ENCODE measurements at regions not wholly inside any gene's neighbourhood (a gene's known extent, or its start where the extent isn't known, plus 50 kb on each side); places are given as distances from the start of the nearest gene placed in this dataset.
"Not testable (repeated sequence)": the region's sequence is repeated elsewhere in the genome, so short reads cannot be mapped to it uniquely, and the experiment has no call there.

- H3K27me3 Mint-ChIP-seq: peaks cover 18% of the 10 kb centered on the region
- not testable (repeated sequence) for DNase-seq; H3K4me1 Mint-ChIP-seq (ENCODE audit: low read depth); H3K4me3 Mint-ChIP-seq; H3K36me3 Mint-ChIP-seq (ENCODE audit: low read depth); H3K27ac Mint-ChIP-seq; H3K9me3 Mint-ChIP-seq
Observed at GRCh38 chr9:90221899-90222298, 420.7 kb downstream of the DIRAS2 start.

GRCh38 chr9:90226839-90227338 lies 415.7 kb downstream of the DIRAS2 start:
- not testable (repeated sequence) for H3K27ac Mint-ChIP-seq; H3K4me1 Mint-ChIP-seq (ENCODE audit: low read depth); H3K27me3 Mint-ChIP-seq; H3K9me3 Mint-ChIP-seq; H3K4me3 Mint-ChIP-seq; H3K36me3 Mint-ChIP-seq (ENCODE audit: low read depth)
- DNase-seq: peak; percentile 69

DNA sequence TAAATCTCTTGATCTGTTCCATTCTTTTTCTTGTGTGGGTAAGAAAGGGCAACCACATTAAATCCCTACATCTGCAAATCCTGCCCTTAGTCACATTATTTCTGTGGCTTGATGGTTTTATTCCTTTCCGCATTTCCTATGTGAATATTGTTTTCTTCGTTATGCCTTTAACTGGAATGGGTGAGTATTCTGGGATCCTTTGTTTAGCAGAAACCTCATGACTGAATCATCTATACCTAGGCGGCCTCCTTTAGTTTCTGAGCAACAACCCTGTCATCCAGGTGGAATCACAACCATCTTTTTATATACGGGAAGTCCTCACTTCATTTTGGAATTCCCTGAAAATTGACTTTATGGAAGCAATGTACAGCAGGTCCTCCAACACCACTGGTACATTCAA lies 409.5 kb downstream of the DIRAS2 start:
- H3K4me1 Mint-ChIP-seq (ENCODE audit: low read depth); H3K27ac Mint-ChIP-seq; H3K4me3 Mint-ChIP-seq; H3K27me3 Mint-ChIP-seq; DNase-seq; H3K9me3 Mint-ChIP-seq; H3K36me3 Mint-ChIP-seq (ENCODE audit: low read depth): not testable (repeated sequence)

DNA sequence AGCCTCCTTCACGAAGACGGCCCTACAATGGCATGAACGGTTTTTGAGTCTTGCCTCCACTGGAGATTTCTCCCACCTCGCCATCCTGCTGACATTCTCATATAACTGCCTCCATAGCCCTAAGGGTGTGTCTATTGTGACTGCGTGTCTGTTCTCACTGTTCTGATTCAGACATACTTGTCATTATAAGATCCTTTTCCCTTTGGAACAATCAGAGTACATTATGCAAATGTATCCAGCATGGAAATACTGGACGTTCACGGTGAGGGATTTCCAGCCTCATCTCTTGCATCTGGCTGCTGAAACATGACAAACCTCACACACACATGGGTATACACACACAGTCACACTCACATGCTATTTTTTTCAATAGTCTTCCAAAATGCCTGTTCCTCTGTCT lies 402.1 kb downstream of the DIRAS2 start:
- no peaks in the 10 kb centered on the region for H3K9me3 Mint-ChIP-seq
- no peaks in the 10 kb centered on the region for H3K4me1 Mint-ChIP-seq (ENCODE audit: low read depth)
- H3K36me3 Mint-ChIP-seq (ENCODE audit: low read depth): no peaks in the 10 kb centered on the region
- no peak overlapping the region for H3K27ac Mint-ChIP-seq
- no peak for DNase-seq
- no peaks in the 10 kb centered on the region for H3K27me3 Mint-ChIP-seq
- H3K4me3 Mint-ChIP-seq: no peak overlapping the region

- Mint-ChIP-seq H3K27ac (no peak overlapping the region), H3K27me3 (no peaks in the 10 kb centered on the region), H3K36me3 (ENCODE audit: low read depth) (no peaks in the 10 kb centered on the region), H3K9me3 (no peaks in the 10 kb centered on the region), H3K4me1 (ENCODE audit: low read depth) (no peaks in the 10 kb centered on the region), H3K4me3 (no peak overlapping the region)
- no peak for DNase-seq
Observed at GRCh38 chr9:90245661-90246060, 397.0 kb downstream of the DIRAS2 start.

GRCh38 chr9:90249094-90249493 lies 393.5 kb downstream of the DIRAS2 start:
- Mint-ChIP-seq H3K27me3 (peaks cover 13% of the 10 kb centered on the region), H3K4me1 (ENCODE audit: low read depth) (no peaks in the 10 kb centered on the region), H3K36me3 (ENCODE audit: low read depth) (no peaks in the 10 kb centered on the region), H3K4me3 (no peak overlapping the region), H3K9me3 (peaks cover 2% of the 10 kb centered on the region), H3K27ac (no peak overlapping the region)
- no peak for DNase-seq

DNA sequence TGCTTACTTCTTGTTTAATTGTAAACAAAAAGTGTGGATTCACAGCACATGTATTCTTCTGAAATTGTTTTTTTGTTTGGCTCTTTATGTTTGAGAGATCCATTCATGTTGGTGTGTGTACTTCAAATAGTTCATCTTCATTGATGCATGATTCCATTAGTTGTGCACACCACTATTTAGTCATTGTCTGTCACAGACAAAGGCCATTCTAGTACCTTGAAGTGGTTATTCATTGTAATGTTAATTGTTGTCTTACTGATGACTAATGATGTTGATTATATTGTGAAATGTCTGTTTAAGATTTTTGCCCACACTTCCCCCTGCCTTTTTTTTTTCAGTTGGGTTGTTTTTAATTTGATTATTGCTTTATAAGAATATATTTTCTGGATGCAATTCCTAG lies 391.3 kb downstream of the DIRAS2 start:
- H3K4me1 Mint-ChIP-seq (ENCODE audit: low read depth): no peaks in the 10 kb centered on the region
- no peaks in the 10 kb centered on the region for H3K36me3 Mint-ChIP-seq (ENCODE audit: low read depth)
- DNase-seq: no peak
- no peak overlapping the region for H3K27ac Mint-ChIP-seq
- peaks cover 17% of the 10 kb centered on the region for H3K27me3 Mint-ChIP-seq
- no peak overlapping the region for H3K4me3 Mint-ChIP-seq
- H3K9me3 Mint-ChIP-seq: peaks cover 2% of the 10 kb centered on the region

DNA sequence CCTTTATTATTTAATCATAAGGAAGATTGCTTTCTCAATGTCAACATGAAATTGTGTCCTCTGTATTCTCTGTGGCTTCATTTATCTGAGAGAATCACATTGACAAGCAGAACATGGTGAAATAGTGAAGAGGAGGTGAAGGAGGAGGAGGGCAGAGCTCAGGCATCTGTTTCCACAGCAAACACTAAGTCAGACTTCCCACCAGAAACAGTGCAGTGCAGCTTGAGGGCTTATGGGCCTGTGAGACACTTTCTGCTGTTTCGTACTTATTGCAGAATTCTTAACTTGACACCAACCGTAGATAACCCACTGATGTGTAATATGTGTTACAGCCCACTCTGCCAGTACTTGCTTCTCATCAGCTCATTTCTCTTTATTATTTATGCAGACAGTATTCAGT lies 386.3 kb downstream of the DIRAS2 start:
- Mint-ChIP-seq H3K9me3 (peaks cover 6% of the 10 kb centered on the region), H3K27me3 (peaks cover 41% of the 10 kb centered on the region)

GRCh38 chr9:90259311-90260246 lies 383.0 kb downstream of the DIRAS2 start:
- no peaks in the 10 kb centered on the region for H3K4me1 Mint-ChIP-seq (ENCODE audit: low read depth)
- H3K9me3 Mint-ChIP-seq: peaks cover 10% of the 10 kb centered on the region
- no peaks in the 10 kb centered on the region for H3K36me3 Mint-ChIP-seq (ENCODE audit: low read depth)
- H3K27ac Mint-ChIP-seq: no peak overlapping the region
- no peak overlapping the region for H3K4me3 Mint-ChIP-seq
- H3K27me3 Mint-ChIP-seq: peaks cover 27% of the 10 kb centered on the region
- DNase-seq: no peak

More for the DNA sequence above, 386.3 kb downstream of the DIRAS2 start:
- Mint-ChIP-seq H3K4me3 (no peak overlapping the region), H3K27ac (no peak overlapping the region), H3K36me3 (ENCODE audit: low read depth) (no peaks in the 10 kb centered on the region), H3K4me1 (ENCODE audit: low read depth) (no peaks in the 10 kb centered on the region)
- DNase-seq: no peak

GRCh38 chr9:90261698-90262097 lies 380.9 kb downstream of the DIRAS2 start:
- no peak for DNase-seq
- Mint-ChIP-seq H3K4me1 (ENCODE audit: low read depth) (no peaks in the 10 kb centered on the region), H3K27ac (no peak overlapping the region), H3K4me3 (no peak overlapping the region), H3K36me3 (ENCODE audit: low read depth) (no peaks in the 10 kb centered on the region), H3K27me3 (peaks cover 22% of the 10 kb centered on the region), H3K9me3 (peaks cover 10% of the 10 kb centered on the region)

DNA sequence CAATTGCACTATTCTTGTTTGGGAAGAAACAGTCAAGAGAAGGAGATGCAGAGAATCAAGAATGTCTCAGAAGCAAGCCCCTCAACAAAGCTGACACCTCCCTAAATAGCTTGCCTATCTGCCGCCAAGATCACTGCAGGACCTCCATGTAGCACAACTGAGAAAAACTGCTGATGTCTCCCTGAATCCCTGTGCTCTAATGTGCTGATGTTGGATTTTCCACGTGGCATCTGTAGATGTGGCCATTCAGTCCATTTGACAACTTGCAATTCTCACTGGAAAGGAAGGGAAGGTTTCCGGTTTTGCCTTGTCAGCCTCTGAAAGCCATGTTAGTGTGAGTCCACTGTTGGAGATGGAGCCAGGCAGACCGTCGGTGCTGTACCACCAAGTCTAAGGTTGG lies 374.0 kb downstream of the DIRAS2 start:
- Mint-ChIP-seq H3K27me3 (peaks cover 29% of the 10 kb centered on the region), H3K4me1 (ENCODE audit: low read depth) (no peaks in the 10 kb centered on the region), H3K27ac (no peak overlapping the region), H3K9me3 (no peaks in the 10 kb centered on the region), H3K36me3 (ENCODE audit: low read depth) (no peaks in the 10 kb centered on the region), H3K4me3 (no peak overlapping the region)
- no peak for DNase-seq

- Mint-ChIP-seq H3K27me3 (peaks cover 32% of the 10 kb centered on the region), H3K36me3 (ENCODE audit: low read depth) (no peaks in the 10 kb centered on the region), H3K9me3 (no peaks in the 10 kb centered on the region), H3K27ac (no peak overlapping the region), H3K4me3 (no peak overlapping the region), H3K4me1 (ENCODE audit: low read depth) (no peaks in the 10 kb centered on the region)
- no peak for DNase-seq
Observed at GRCh38 chr9:90271707-90272106, 370.9 kb downstream of the DIRAS2 start.

- H3K9me3 Mint-ChIP-seq: no peaks in the 10 kb centered on the region
- H3K4me1 Mint-ChIP-seq (ENCODE audit: low read depth): no peaks in the 10 kb centered on the region
- no peak for DNase-seq
- H3K36me3 Mint-ChIP-seq (ENCODE audit: low read depth): no peaks in the 10 kb centered on the region
- peaks cover 23% of the 10 kb centered on the region for H3K27me3 Mint-ChIP-seq
- H3K4me3 Mint-ChIP-seq: no peak overlapping the region
- H3K27ac Mint-ChIP-seq: no peak overlapping the region
Observed at GRCh38 chr9:90274725-90275124, 367.9 kb downstream of the DIRAS2 start.

DNA sequence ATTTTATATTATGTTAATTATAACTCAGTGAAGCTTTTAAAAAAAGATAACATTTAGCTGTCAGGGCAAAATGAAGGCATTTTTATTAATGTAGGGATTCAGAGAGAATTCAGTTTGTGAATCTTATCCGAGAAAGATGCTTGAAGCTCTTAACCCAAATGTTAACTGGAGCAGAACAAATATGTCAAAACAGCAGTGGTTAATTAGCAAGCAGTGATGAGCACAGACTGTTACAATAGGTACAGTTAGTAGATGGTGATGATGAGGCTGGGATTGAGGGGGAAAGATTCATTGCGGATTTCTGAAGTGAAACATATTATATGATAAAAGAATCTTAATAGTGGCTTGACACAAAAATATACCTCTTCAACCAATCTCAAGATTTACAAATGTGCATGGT lies 356.7 kb downstream of the DIRAS2 start:
- Mint-ChIP-seq H3K27ac (no peak overlapping the region), H3K4me3 (no peak overlapping the region), H3K36me3 (ENCODE audit: low read depth) (no peaks in the 10 kb centered on the region), H3K9me3 (no peaks in the 10 kb centered on the region), H3K27me3 (peaks cover 19% of the 10 kb centered on the region), H3K4me1 (ENCODE audit: low read depth) (peaks cover 2% of the 10 kb centered on the region)
- DNase-seq: no peak

GRCh38 chr9:90287567-90288274 lies 354.9 kb downstream of the DIRAS2 start:
- H3K36me3 Mint-ChIP-seq (ENCODE audit: low read depth): no peaks in the 10 kb centered on the region
- no peak overlapping the region for H3K27ac Mint-ChIP-seq
- no peaks in the 10 kb centered on the region for H3K9me3 Mint-ChIP-seq
- no peak overlapping the region for H3K4me3 Mint-ChIP-seq
- H3K27me3 Mint-ChIP-seq: peaks cover 15% of the 10 kb centered on the region
- DNase-seq: no peak
- peaks cover 2% of the 10 kb centered on the region for H3K4me1 Mint-ChIP-seq (ENCODE audit: low read depth)

Measured in activated T-cell treated with anti-CD3 and anti-CD28 coated beads, Interleukin-2, amount 50 U/mL, for 24 hours (primary cell).